Mesothelial cell of epicardium (in vitro differentiated cells): ENCODE measurements at regions not wholly inside any gene's neighbourhood (a gene's known extent, or its start where the extent isn't known, plus 50 kb on each side); places are given as distances from the start of the nearest gene placed in this dataset.

Experiments
- DNase-seq, 2 experiments: peaks; one replicate each; pipeline ENCODE4 v3.0.0; 2021; ENCODE audit warnings: low spot score in 2 of 2; ENCODE audit not compliant: unreplicated experiment in 2 of 2
- H3K27ac Mint-ChIP-seq: 2 replicates; pipeline ENCODE4 v1.8.0; 2021; ENCODE audit warnings: mixed read lengths
- H3K27me3 Mint-ChIP-seq: 2 replicates; pipeline ENCODE4 v1.8.0; 2021; ENCODE audit warnings: low read depth, mixed read lengths
- H3K36me3 Mint-ChIP-seq: 2 replicates; pipeline ENCODE4 v1.8.0; 2021; ENCODE audit warnings: mixed read lengths
- H3K4me1 Mint-ChIP-seq: 2 replicates; pipeline ENCODE4 v1.8.0; 2021; ENCODE audit warnings: mixed read lengths
- H3K4me3 Mint-ChIP-seq: 2 replicates; pipeline ENCODE4 v1.8.0; 2021; ENCODE audit warnings: mild to moderate bottlenecking, moderate library complexity, mixed read lengths
- H3K9me3 Mint-ChIP-seq: 2 replicates; pipeline ENCODE4 v1.8.0; 2021; ENCODE audit warnings: mixed read lengths
- CTCF ChIP-seq: fragments of 200-600 bp; sonication (generic); IDR thresholded peaks from one replicate; pipeline ENCODE4 v1.5.0; 2021; ENCODE audit warnings: antibody characterized with exemption; ENCODE audit not compliant: unreplicated experiment

- H3K27ac Mint-ChIP-seq: no peak overlapping the region
- no peak overlapping the region for H3K4me3 Mint-ChIP-seq
- peaks cover 5% of the 10 kb centered on the region for H3K27me3 Mint-ChIP-seq
- H3K36me3 Mint-ChIP-seq: no peaks in the 10 kb centered on the region
- peaks cover 10% of the 10 kb centered on the region for H3K9me3 Mint-ChIP-seq
- H3K4me1 Mint-ChIP-seq: no peaks in the 10 kb centered on the region
- no peak for DNase-seq
- TF ChIP-seq CTCF: no peak
These were observed 326.2 kb upstream of the PLXNA2 start for GRCh38 chr1:208570362-208570761.

GRCh38 chr1:208576425-208576824, 332.2 kb upstream of the PLXNA2 start:
- Mint-ChIP-seq H3K27me3 (no peaks in the 10 kb centered on the region), H3K4me3 (no peak overlapping the region), H3K9me3 (no peaks in the 10 kb centered on the region), H3K4me1 (no peaks in the 10 kb centered on the region), H3K36me3 (no peaks in the 10 kb centered on the region), H3K27ac (no peak overlapping the region)
- TF ChIP-seq CTCF: no peak
- DNase-seq: no peak

DNA sequence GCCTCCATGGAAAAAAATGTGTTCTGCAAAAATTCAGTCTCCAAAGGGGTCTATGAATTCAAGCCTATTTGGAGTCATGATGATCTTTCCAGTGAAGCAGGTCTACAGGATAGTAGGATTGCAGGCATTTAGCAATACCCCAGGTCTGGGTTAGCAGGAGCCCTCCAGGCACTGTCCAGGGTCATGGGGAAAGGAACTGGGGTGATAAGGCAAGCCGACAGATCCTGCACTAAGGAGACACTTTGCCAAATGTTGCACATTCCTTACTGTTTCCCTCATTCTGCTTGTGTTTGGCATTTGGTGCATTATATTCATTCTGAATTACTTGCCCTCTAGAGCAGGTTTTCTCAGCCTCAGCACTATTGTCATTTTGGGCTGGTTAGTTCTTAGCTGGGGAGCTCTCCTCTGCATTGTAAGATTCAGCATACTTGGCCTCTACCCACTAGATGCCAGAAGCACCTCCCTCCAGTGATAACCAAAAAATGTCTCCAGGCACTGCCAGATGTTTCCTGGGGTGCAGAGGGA, 333.3 kb upstream of the PLXNA2 start:
- Mint-ChIP-seq H3K4me3 (no peak overlapping the region), H3K9me3 (no peaks in the 10 kb centered on the region), H3K27ac (no peak overlapping the region), H3K36me3 (no peaks in the 10 kb centered on the region), H3K4me1 (no peaks in the 10 kb centered on the region), H3K27me3 (no peaks in the 10 kb centered on the region)
- no peak for DNase-seq
- TF ChIP-seq CTCF: no peak

GRCh38 chr1:208581209-208581608, 337.0 kb upstream of the PLXNA2 start:
- Mint-ChIP-seq H3K9me3 (no peaks in the 10 kb centered on the region), H3K4me1 (no peaks in the 10 kb centered on the region), H3K36me3 (no peaks in the 10 kb centered on the region), H3K27me3 (no peaks in the 10 kb centered on the region), H3K4me3 (no peak overlapping the region), H3K27ac (no peak overlapping the region)
- TF ChIP-seq CTCF: no peak
- DNase-seq: no peak

DNA sequence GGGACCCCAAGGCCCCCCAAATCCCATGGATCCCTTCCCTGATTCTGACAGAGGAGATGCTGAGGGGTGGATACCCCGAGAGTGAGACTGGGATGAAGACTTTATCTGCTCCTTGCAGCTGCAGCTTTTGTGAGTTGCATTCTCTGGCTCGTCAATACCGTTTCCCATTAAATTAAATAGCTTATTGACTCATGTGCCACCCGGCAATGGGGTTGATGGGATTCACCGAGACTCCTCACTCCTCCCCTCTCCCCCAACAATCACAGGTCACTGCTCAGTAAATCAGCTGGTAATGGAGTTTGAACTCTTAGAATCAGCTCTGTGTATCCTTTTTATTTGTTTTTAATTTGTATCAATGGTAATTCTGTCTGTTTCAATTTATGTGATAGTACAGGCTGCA, 337.5 kb upstream of the PLXNA2 start:
- DNase-seq: no peak
- Mint-ChIP-seq H3K27me3 (no peaks in the 10 kb centered on the region), H3K4me3 (no peak overlapping the region), H3K27ac (no peak overlapping the region), H3K36me3 (no peaks in the 10 kb centered on the region), H3K4me1 (no peaks in the 10 kb centered on the region), H3K9me3 (no peaks in the 10 kb centered on the region)
- no peak for TF ChIP-seq CTCF

DNA sequence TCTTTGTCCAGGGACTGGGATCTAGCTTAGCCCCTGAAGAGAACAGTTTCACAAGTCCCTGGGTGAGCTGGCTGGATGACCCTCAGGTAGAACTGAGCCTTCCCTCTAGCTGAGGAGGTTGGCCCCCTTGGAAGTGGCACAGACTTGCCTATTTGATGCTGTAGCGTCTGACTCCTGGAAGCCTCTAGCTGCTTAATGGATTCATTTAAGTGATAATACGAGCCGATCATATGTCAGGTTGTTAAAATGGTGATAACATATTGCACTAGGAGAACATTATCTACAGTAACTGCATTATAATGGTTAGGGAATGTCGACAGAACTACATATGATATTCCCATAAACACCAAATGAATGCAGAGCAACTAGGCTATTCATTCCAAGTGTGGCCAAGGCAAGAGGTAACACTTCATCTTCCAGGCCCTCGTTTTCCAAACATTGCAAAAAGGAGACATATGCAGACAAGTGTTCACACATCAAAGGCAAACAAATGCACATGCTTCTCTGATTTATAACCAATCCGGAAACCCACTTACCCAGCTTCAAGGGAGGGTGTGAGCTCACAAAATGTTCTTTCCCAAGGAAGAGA, 340.1 kb upstream of the PLXNA2 start:
- Mint-ChIP-seq H3K27me3 (no peaks in the 10 kb centered on the region), H3K4me3 (no peak overlapping the region), H3K9me3 (no peaks in the 10 kb centered on the region), H3K4me1 (no peaks in the 10 kb centered on the region), H3K27ac (no peak overlapping the region), H3K36me3 (no peaks in the 10 kb centered on the region)
- DNase-seq: no peak
- TF ChIP-seq CTCF: no peak
